Mesothelial cell of epicardium (in vitro differentiated cells): ENCODE measurements at regions not wholly inside any gene's neighbourhood (a gene's known extent, or its start where the extent isn't known, plus 50 kb on each side); places are given as distances from the start of the nearest gene placed in this dataset.

ENCODE experiments used
- DNase-seq, 2 experiments: peaks; one replicate each; pipeline ENCODE4 v3.0.0; 2021; ENCODE audit warnings: low spot score in 2 of 2; ENCODE audit not compliant: unreplicated experiment in 2 of 2
- H3K27ac Mint-ChIP-seq: 2 replicates; pipeline ENCODE4 v1.8.0; 2021; ENCODE audit warnings: mixed read lengths
- H3K27me3 Mint-ChIP-seq: 2 replicates; pipeline ENCODE4 v1.8.0; 2021; ENCODE audit warnings: low read depth, mixed read lengths
- H3K36me3 Mint-ChIP-seq: 2 replicates; pipeline ENCODE4 v1.8.0; 2021; ENCODE audit warnings: mixed read lengths
- H3K4me1 Mint-ChIP-seq: 2 replicates; pipeline ENCODE4 v1.8.0; 2021; ENCODE audit warnings: mixed read lengths
- H3K4me3 Mint-ChIP-seq: 2 replicates; pipeline ENCODE4 v1.8.0; 2021; ENCODE audit warnings: mild to moderate bottlenecking, moderate library complexity, mixed read lengths
- H3K9me3 Mint-ChIP-seq: 2 replicates; pipeline ENCODE4 v1.8.0; 2021; ENCODE audit warnings: mixed read lengths
- TF ChIP-seq, protein P1 (sequence below): fragments of 200-600 bp; sonication (generic); IDR thresholded peaks from one replicate; pipeline ENCODE4 v1.5.0; 2021; ENCODE audit warnings: antibody characterized with exemption; ENCODE audit not compliant: unreplicated experiment

DNA sequence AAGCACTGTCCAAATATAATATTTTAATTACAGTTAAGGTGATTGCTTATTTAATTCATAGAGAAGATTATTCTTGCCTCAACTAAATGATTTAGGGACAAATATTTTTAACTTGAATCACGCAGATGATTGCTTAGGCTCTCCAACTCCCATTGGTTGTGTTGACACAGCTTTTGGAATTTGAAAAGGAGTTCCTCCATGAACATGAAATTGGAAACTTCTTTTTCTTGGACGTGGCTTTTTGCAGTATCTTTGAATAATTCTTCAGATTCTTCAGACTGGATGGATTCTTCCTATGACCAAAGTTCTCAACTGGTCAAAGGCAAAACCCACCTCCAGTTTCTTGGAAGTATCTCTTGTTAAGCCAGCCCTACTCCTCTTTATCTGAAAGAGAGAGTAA lies 456.4 kb upstream of the KLF4 start:
- no peaks in the 10 kb centered on the region for H3K27me3 Mint-ChIP-seq
- no peak overlapping the region for H3K27ac Mint-ChIP-seq
- peaks cover 13% of the 10 kb centered on the region for H3K9me3 Mint-ChIP-seq
- TF ChIP-seq, protein P1, sequence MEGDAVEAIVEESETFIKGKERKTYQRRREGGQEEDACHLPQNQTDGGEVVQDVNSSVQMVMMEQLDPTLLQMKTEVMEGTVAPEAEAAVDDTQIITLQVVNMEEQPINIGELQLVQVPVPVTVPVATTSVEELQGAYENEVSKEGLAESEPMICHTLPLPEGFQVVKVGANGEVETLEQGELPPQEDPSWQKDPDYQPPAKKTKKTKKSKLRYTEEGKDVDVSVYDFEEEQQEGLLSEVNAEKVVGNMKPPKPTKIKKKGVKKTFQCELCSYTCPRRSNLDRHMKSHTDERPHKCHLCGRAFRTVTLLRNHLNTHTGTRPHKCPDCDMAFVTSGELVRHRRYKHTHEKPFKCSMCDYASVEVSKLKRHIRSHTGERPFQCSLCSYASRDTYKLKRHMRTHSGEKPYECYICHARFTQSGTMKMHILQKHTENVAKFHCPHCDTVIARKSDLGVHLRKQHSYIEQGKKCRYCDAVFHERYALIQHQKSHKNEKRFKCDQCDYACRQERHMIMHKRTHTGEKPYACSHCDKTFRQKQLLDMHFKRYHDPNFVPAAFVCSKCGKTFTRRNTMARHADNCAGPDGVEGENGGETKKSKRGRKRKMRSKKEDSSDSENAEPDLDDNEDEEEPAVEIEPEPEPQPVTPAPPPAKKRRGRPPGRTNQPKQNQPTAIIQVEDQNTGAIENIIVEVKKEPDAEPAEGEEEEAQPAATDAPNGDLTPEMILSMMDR, result no peak
- H3K36me3 Mint-ChIP-seq, result no peaks in the 10 kb centered on the region
- DNase-seq, result no peak
- H3K4me1 Mint-ChIP-seq, result peaks cover 6% of the 10 kb centered on the region
- no peak overlapping the region for H3K4me3 Mint-ChIP-seq

DNA sequence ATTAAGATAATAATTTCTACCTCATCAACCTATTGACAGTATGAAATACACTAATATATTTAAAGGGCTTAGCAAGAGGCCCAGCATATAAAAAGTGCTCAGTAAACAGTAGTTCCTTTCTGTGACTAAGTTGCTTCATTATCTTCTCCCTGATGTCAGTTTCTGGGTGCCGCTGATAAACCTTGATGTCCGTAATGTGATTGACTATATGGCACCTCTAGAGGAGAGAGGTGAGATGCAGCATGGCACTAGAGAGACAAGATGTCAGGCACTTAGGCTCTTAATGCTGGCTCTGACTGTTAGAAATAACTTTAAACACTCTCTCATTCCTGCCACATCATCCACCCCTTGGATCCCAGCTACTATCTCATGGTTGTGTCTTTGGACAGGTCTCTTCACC lies 455.9 kb upstream of the KLF4 start:
- H3K4me1 Mint-ChIP-seq, result peaks cover 11% of the 10 kb centered on the region
- H3K36me3 Mint-ChIP-seq, result no peaks in the 10 kb centered on the region
- H3K4me3 Mint-ChIP-seq, result no peak overlapping the region
- no peaks in the 10 kb centered on the region for H3K27me3 Mint-ChIP-seq
- no peak overlapping the region for H3K27ac Mint-ChIP-seq
- TF ChIP-seq, protein P1, result no peak
- peaks cover 11% of the 10 kb centered on the region for H3K9me3 Mint-ChIP-seq
- DNase-seq, result no peak

DNA sequence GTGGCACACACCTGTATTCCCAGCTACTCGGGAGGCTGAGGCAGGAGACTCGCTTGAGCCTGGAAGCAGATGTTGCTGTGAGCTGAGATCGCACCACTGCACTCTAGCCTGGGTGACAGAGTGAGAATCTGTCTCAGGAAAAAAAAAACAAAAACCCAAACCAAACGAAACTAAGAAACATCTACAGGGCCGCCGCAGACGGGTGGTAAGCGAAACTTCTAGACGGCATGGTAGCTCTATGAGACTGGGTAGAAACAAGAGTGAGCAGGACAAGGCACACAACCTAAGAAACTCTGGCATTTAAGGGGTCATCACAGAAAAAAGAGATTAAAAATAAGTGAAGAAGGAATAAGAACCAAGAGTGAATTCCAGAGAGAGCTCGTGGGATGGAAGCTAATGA lies 454.8 kb upstream of the KLF4 start:
- Mint-ChIP-seq H3K4me3 (no peak overlapping the region), H3K36me3 (no peaks in the 10 kb centered on the region), H3K27me3 (no peaks in the 10 kb centered on the region), H3K27ac (no peak overlapping the region), H3K9me3 (peaks cover 4% of the 10 kb centered on the region), H3K4me1 (peaks cover 12% of the 10 kb centered on the region)
- TF ChIP-seq, protein P1, result no peak
- no peak for DNase-seq

GRCh38 chr9:107943901-107944300 lies 454.3 kb upstream of the KLF4 start:
- Mint-ChIP-seq H3K27ac (no peak overlapping the region), H3K9me3 (peaks cover 4% of the 10 kb centered on the region), H3K36me3 (no peaks in the 10 kb centered on the region), H3K4me3 (no peak overlapping the region), H3K4me1 (peaks cover 14% of the 10 kb centered on the region), H3K27me3 (no peaks in the 10 kb centered on the region)
- no peak for DNase-seq
- TF ChIP-seq, protein P1, result no peak

DNA sequence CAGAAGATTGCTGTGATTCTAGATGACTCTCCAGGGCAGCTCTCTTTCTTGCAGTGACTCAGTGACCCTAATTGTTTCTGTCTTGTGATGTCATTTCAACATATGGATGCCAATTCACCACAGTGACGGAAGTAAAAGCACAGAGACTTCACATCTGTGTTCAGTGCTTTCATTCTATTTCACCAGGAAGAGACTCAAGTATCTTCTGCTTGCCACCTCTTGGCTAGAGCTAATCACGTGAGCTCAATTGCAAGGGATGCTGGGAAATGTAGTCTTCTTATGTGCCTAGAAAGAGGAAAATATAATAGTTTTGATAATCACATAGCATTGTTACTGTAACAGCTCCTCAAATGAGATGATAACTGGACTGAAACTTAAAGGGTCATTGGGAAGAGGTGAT lies 453.3 kb upstream of the KLF4 start:
- Mint-ChIP-seq H3K27ac (no peak overlapping the region), H3K4me3 (no peak overlapping the region), H3K4me1 (peaks cover 14% of the 10 kb centered on the region), H3K36me3 (no peaks in the 10 kb centered on the region), H3K9me3 (peaks cover 4% of the 10 kb centered on the region), H3K27me3 (no peaks in the 10 kb centered on the region)
- no peak for DNase-seq
- TF ChIP-seq, protein P1, result no peak

DNA sequence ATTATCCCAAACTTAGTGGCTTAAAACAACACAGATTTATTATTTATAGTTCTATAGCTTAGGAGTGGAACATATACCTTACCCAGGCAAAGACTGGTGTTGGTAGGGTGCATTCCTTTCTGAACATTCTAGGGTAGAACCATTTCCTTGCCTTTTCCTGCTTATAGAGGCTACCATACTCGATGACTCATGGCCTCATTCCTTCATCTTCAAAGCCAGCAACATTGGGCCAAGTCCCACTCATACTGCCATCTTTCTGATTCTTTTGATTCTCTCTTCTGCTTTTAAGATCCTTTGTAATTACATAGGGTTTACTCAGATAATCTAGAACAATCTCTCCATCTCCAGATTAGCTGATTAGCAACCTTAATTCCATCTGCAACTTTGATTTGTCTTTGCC lies 452.7 kb upstream of the KLF4 start:
- TF ChIP-seq, protein P1, result no peak
- H3K4me1 Mint-ChIP-seq, result peaks cover 14% of the 10 kb centered on the region
- H3K4me3 Mint-ChIP-seq, result no peak overlapping the region
- H3K36me3 Mint-ChIP-seq, result no peaks in the 10 kb centered on the region
- no peak overlapping the region for H3K27ac Mint-ChIP-seq
- H3K27me3 Mint-ChIP-seq, result no peaks in the 10 kb centered on the region
- no peak for DNase-seq
- H3K9me3 Mint-ChIP-seq, result peaks cover 4% of the 10 kb centered on the region
